ENCODE measurements at regions not wholly inside any gene's neighbourhood (a gene's known extent, or its start where the extent isn't known, plus 50 kb on each side); places are given as distances from the start of the nearest gene placed in this dataset.

GRCh38 chr15:100703032-100703578, 100.7 kb downstream of the ASB7 start:
- DNase-seq, result no peak

DNA sequence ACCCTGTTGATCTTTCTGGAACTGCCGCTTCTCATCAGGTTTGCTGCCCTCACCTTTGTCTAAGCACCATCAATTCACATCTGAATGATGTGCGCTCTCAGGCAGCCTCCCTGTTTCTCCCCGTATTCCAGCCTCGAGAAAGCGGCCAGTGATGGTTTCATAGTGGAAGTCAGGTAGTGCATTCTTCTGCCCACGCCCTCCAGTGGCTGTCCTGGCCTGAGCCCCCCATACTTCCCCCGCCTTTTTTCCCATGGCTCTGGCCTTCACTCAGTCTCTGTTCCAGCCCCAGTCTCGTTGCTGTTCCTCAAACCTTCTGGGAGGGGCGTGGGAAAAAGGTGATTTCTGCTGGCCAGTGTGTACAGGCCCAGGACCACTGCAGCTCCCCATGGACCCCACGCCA, 101.3 kb downstream of the ASB7 start:
- no peak for DNase-seq

- DNase-seq, result no peak
Measured at GRCh38 chr15:100704281-100705055, 102.1 kb downstream of the ASB7 start.

- no peak for DNase-seq
Measured at GRCh38 chr15:100705065-100705464, 102.7 kb downstream of the ASB7 start.

DNA sequence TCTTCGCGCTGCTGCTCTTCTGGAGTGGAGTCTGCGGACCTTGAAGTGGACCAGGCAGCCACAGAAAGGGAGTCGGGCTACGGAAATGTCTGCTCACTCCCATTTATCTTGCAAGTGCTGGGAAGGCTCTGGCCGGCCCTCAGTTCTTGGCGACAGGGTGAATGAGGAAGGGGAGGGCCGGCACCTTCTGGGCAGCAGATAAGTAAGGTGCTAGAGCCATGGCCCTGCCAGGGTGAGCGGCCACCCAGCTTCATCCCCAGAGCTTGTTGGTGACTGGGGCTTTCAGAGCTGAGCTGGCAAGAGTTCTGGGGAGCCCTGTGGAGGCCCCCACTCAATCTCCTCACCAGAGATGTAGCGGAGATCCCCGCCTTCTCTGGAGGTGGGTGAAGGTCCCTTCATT, 103.5 kb downstream of the ASB7 start:
- DNase-seq, result no peak

DNA sequence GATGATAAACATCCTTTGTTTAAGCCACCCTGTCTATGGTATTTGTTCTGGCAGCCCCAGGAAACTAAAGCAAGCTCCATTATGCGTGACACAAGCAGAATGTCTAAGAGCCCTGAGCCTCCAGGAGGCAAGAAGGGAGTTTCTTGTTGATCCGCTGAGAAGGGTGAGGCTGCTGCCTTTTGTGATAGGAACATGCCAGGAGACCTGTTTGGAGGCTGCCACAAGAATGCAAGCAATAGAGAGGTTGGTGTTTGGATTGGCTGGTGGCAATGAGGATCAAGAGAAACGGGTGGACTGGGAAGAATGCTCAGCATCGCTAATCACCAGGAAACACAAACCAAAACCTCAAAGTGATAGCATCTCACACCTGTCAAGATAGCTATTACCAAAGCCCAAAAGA, 104.8 kb downstream of the ASB7 start:
- no peak for DNase-seq

GRCh38 chr15:100708916-100709315, 106.5 kb downstream of the ASB7 start:
- DNase-seq, result no peak

- peak in 1 of 56 donors; percentile 19 for DNase-seq
Measured at GRCh38 chr15:100710222-100710621, 107.8 kb downstream of the ASB7 start.

DNA sequence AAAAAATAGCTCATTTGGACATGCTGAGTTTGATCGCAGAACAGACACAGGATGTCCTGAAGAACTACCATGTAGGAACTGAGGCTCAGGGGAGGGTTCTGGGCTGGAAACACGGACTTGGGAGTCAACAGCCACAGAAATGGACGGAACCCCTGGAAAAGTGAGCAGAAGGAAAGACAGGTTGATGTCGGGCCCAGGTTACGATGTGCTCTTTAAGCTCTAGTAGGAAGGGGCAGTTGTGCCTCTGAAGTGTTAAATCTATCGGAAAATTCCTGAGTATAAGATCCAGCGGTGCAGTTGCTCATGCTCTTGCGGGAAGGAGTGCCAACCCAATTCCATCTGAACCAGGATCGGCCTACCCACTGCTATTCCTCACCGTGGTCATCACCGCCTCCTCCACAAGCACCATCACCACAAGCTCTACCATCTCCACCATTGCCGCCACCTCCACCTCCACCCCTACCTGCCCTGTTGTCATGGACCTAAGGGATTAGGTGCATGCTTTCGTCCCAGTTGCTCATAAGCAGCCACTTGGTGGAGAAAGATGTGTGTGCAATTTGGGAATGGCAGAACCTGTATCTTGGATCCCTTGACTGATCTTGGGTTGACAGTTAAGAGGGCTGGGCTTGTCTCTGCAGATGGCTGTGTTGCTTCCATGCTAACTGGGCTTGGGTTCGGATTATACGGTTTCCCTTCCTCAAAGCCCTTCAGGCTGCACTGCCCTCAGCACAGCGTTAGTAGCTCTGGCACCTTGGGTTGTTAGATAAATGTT, 108.5 kb downstream of the ASB7 start:
- DNase-seq, result no peak

- DNase-seq, result no peak
Measured at GRCh38 chr15:100711516-100712021, 109.2 kb downstream of the ASB7 start.

DNA sequence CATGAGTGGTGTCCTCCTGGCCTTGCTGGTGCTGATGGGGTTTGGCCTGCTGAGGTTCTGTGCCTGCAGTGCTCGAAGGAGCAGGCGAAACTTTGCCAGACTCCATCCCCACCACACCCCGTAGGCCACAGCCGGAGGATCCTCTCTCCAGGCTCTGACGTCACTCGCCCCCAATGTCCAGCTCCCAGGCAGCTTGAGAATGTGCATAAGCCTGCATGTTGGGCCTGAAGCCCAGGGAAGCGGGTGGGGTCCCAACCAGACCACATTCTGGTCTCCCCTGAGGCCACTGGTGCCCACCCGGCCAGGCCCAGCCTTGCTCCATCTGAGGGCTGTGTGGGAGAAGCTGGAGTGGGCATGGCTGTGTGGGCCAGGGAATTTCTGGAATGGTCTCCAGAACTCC, 109.8 kb downstream of the ASB7 start:
- no peak for DNase-seq

DNA sequence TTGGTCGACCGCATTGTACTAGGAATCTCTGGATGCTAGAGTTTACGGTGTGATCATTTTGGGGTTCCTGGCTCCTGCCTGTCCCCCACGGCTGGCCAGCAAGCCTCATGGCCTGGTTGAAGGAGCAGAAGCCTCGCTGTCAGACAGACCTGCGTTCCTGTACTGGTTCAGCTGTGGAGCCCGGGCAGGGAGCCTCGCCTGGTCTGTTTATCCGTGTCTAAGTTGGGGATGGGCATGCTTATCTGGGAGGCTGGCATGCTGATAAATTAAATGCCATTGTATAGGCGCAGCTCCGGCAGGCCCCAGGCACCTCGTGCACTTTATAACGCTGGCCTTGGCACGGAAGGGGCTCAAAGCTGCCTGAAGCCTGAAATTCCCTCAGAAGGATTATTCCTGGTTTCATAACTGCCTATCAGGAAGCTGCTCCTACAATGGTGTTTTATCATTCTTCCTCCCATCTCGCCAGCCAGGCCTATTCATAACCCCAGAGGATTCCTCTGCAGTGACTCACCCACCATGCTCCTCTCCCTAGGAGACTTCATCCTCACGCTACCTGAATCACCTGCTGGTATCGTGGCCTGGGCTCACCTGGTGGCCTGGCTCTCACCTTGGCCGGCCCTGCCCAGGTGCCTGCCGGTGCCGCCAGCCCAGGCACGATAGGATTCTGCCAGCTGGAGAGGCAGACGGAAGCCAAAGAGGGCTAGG, 110.9 kb downstream of the ASB7 start:
- DNase-seq, result no peak

DNA sequence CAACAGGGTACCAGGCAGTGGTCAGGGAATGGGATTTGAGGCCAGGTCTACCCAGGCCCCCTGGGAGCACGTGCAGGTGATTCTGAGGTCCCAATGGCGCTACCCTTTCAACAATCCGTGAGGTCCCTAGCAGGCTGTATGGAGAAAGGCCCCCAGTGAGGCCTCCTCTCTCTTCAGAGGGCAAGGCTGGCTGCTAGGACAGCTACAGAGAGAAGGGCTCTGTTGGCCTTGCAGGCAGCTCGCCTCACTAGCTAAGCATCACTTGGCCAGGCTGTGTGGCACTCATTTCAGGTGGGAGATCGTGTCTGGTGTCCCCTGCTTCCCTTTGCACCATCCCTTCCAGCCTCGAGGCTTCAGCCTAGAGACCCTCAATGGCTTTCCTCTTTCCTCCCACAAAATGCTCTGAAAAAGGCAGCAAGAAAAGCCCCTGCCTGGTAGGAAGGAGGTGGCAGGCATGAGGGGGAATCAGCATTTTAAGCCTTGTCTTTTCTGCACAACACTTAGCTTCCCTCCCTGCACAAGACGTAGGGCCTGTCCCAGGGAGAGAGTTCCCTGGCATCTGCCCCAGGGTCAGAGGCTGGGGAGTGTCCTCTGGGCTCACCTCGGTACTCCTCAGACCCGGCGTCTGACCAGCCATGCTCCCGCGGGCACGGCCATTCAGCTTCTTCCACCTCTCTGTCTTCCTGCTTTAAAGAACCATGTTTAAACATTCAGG, 111.8 kb downstream of the ASB7 start:
- DNase-seq, result no peak

- no peak for DNase-seq
Measured at GRCh38 chr15:100714749-100715342, 112.5 kb downstream of the ASB7 start.

DNA sequence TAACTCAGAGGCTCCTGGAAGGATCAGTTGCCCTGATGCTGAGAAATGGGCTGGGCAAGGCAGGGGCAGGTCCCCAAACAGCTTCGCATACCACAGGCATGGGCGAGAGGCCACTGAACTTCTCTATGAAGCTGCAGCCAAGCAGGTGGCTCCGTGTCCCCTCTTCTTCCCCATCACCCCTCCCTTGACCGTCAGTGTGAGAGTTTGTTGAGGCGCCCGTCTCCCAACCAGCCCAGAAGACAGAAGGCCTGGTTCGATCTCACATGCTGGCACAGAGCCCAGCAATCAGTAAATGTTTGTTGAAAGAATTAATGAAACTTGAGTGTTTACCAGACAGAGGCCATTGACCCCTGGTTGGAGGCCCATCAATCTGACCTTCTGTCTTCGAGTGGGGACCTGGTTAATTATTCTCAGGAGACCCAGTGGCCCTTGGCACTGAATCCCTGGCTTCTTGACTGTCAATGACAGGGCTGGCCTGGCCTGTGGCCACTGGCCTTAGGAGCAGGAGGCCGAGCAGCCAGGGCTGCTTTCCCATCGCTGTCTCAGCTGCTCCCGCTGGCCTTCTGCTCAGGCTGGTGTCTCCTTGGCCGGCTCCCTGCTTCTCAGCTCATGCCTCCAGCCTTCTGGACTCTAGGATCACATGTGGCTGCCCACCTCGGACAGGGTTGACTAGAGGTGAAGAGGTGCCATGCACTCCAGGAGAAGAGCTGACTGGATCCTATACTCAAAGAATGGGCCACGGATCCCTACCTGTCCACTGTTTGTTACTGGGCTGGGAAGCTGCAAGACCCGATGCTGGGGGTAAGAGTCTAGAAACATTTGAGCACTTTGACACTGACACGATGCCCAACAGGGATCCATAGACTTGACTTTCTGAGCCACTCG, 113.4 kb downstream of the ASB7 start:
- DNase-seq, result no peak

GRCh38 chr15:100716456-100717085, 114.2 kb downstream of the ASB7 start:
- DNase-seq, result no peak

- DNase-seq, result no peak
Measured at GRCh38 chr15:100717596-100717995, 115.2 kb downstream of the ASB7 start.

DNA sequence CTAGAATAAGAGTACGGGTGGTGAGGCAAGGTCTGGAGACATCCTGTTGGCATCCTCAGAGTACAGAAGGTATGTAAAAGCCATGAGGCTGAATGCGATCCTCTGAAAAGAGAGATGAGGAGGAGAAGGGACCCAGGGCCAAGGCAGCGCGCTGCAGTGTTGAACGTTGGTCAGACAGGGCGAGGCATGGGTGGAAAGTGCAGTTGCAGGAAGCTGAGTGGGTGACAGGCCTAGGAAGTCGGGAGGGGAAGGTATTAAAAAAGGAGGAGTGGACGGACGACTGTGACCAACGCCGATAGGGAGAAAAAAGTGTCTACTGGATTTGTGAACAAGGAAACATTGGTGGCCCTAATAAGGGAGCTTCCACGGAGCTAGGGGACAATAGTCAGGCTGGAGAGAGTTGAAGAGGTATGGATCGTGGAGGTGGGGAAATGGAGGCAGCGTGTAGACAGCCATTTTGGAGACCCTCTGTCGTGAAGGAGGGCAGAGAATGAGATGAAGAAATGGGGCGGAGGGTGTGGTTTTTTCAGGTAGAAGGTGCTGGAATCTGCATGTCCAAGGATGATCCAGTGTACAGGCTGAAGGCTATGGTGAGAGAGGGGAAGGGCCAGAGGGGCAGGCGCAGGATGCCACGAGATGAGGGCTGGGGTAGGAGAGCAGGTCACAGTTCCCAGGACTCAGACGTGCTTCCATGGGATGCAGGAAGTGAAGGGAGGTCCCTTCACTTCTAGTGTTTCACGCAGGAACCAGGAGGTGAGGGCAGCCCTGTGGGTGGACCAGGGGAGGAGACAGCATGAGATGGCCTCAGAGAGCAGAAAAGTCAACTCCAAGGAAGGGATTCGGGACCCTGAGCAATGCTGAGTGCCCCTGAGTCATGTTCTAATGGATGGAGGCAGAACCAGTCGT, 115.9 kb downstream of the ASB7 start:
- DNase-seq, result no peak
